Liver (tissue), 7 donors: ENCODE measurements at regions not wholly inside any gene's neighbourhood (a gene's known extent, or its start where the extent isn't known, plus 50 kb on each side); places are given as distances from the start of the nearest gene placed in this dataset.

Experiments used
- DNase-seq: peaks from one replicate; pipeline ENCODE4 v3.0.0-alpha.2; 2017; ENCODE audit warnings: low spot score
- H3K27ac ChIP-seq, 2 donors: one replicate each; pipeline ENCODE4 v1.7.0; 2013; ENCODE audit warnings: inconsistent platforms in 2 of 2, low read length in 2 of 2, control low read depth in 1 of 2, low read depth in 1 of 2, mild to moderate bottlenecking in 1 of 2
- H3K27me3 ChIP-seq, 4 donors: one replicate each; pipeline versions ENCODE4 v1.6.1 to v1.7.0; 2013; ENCODE audit warnings: low read length in 3 of 4, inconsistent platforms in 1 of 4, mild to moderate bottlenecking in 1 of 4, moderate library complexity in 1 of 4; ENCODE audit not compliant: control insufficient read depth in 4 of 4, insufficient read depth in 4 of 4
- H3K36me3 ChIP-seq, 4 donors: one replicate each; pipeline versions ENCODE4 v1.6.1 to v1.7.0; 2013; ENCODE audit warnings: low read length in 3 of 4, mild to moderate bottlenecking in 3 of 4, low read depth in 1 of 4, moderate library complexity in 1 of 4; ENCODE audit not compliant: control insufficient read depth in 4 of 4, insufficient read depth in 3 of 4
- H3K4me1 ChIP-seq, 4 donors: one replicate each; pipeline versions ENCODE4 v1.6.1 to v1.7.0; 2013; ENCODE audit warnings: low read length in 3 of 4, mild to moderate bottlenecking in 3 of 4, moderate library complexity in 1 of 4; ENCODE audit not compliant: control insufficient read depth in 4 of 4, insufficient read depth in 4 of 4
- H3K4me3 ChIP-seq, 3 donors: one replicate each; pipeline versions ENCODE4 v1.6.1 to v1.7.0; 2013; ENCODE audit warnings: low read length in 3 of 3, control low read depth in 1 of 3, low read depth in 1 of 3, mild to moderate bottlenecking in 1 of 3
- H3K9ac ChIP-seq, 2 donors: one replicate each; pipeline ENCODE4 v1.7.0; 2013; ENCODE audit warnings: low read length in 2 of 2, mild to moderate bottlenecking in 2 of 2, moderate library complexity in 2 of 2, control low read depth in 1 of 2, low read depth in 1 of 2
- H3K9me3 ChIP-seq, 4 donors: one replicate each; pipeline versions ENCODE4 v1.6.1 to v1.7.0; 2013; ENCODE audit warnings: low read length in 3 of 4; ENCODE audit not compliant: control insufficient read depth in 4 of 4
- EGR1 ChIP-seq, 2 donors: IDR thresholded peaks; 2 replicates each; pipeline ENCODE4 v1.6.1; 2016 to 2018; ENCODE audit warnings: antibody characterized with exemption in 2 of 2, low read depth in 2 of 2
- FOXA1 ChIP-seq: IDR thresholded peaks from 2 replicates; pipeline ENCODE4 v1.6.1; 2016; ENCODE audit warnings: antibody characterized with exemption
- FOXA2 ChIP-seq: IDR thresholded peaks from 2 replicates; pipeline ENCODE4 v1.6.1; 2016; ENCODE audit warnings: antibody characterized with exemption
- GABPA ChIP-seq, 2 donors: IDR thresholded peaks in 1 of 2; conservative IDR thresholded peaks in 1 of 2; 2 replicates each; pipeline ENCODE4 v1.6.1; 2016; ENCODE audit warnings: antibody characterized with exemption in 2 of 2, mild to moderate bottlenecking in 1 of 2, moderate library complexity in 1 of 2
- HNF4A ChIP-seq, 2 donors: conservative IDR thresholded peaks; 2 replicates each; pipeline ENCODE4 v1.6.1; 2016; ENCODE audit warnings: antibody characterized with exemption in 2 of 2, mild to moderate bottlenecking in 2 of 2
- HNF4G ChIP-seq: IDR thresholded peaks from 2 replicates; pipeline ENCODE4 v1.6.1; 2016; ENCODE audit warnings: antibody characterized with exemption
- NR2F2 ChIP-seq: IDR thresholded peaks from 2 replicates; pipeline ENCODE4 v1.6.1; 2016; ENCODE audit warnings: antibody characterized with exemption
- RAD21 ChIP-seq, 2 donors: IDR thresholded peaks; 2 replicates each; pipeline ENCODE4 v1.6.1; 2016; ENCODE audit warnings: antibody characterized with exemption in 2 of 2, mild to moderate bottlenecking in 2 of 2
- TAF1 ChIP-seq: conservative IDR thresholded peaks from 2 replicates; pipeline ENCODE4 v1.6.1; 2016; ENCODE audit warnings: antibody characterized with exemption, mild to moderate bottlenecking
- YY1 ChIP-seq: IDR thresholded peaks from 2 replicates; pipeline ENCODE4 v1.6.1; 2016; ENCODE audit warnings: antibody characterized with exemption, mild to moderate bottlenecking
- WGBS: extraction: QIAGEN DNeasy Blood & Tissue Kit; methylation state at CpG from one replicate; pipeline ENCODE4 v1.1.7; 2013; 5-methylcytosine and 5-hydroxymethylcytosine counted together
- TF ChIP-seq, protein P1 (sequence below): IDR thresholded peaks from 2 replicates; pipeline ENCODE4 v1.6.1; 2016; ENCODE audit warnings: antibody characterized with exemption
- TF ChIP-seq, protein P2 (sequence below): IDR thresholded peaks from 2 replicates; pipeline ENCODE4 v1.6.1; 2016; ENCODE audit warnings: antibody characterized with exemption
- TF ChIP-seq, protein P3 (sequence below): IDR thresholded peaks from 2 replicates; pipeline ENCODE4 v1.6.1; 2016; ENCODE audit warnings: antibody characterized with exemption
- TF ChIP-seq, protein P4 (sequence below): IDR thresholded peaks from 2 replicates; pipeline ENCODE4 v1.6.1; 2016; ENCODE audit warnings: antibody characterized with exemption, mild to moderate bottlenecking
- donor health status: healthy.
- donor health status: healthy.
- donor health status: healthy.
- donor health status: healthy.

DNA sequence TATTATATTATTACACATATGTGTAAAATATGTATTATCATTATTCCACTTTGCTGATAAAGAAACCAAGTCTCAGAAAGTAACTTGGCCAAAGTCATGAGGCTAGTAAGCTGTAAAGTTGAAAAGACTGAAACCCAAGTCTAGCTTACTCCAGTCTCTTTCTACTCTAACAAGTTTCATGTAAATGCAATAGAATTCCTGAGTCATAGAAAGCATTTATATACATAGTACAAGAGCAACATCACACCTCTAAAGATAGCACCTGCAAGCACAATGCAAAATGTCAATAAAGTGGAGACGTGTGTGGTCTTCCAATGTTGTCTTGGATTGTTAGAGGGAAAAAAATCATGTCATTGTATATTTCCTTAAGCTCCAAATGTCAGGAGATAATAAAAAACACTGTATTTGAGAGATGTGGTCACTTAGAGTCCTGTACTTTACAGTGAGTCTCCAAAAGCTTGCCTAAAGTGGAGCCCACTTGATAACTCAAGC lies 430.3 kb upstream of the NRP1 start:
- no peak for DNase-seq
- Histone ChIP-seq H3K9me3 (no peaks in the 10 kb centered on the region), H3K27me3 (no peaks in the 10 kb centered on the region), H3K4me1 (no peaks in the 10 kb centered on the region), H3K9ac (no peak overlapping the region), H3K4me3 (no peak overlapping the region), H3K36me3 (no peaks in the 10 kb centered on the region), H3K27ac (no peak overlapping the region)
- 89% methylated on average over 1 of the region's 1 CpG for WGBS
- TF ChIP-seq FOXA2 (no peak), HNF4G (no peak), GABPA (IDR thresholded peaks at IDR 0.05 in 1 of 2, conservative IDR thresholded peaks at IDR 0.05 in 1 of 2) (no peak), RAD21 (IDR thresholded peaks at IDR 0.05) (no peak)
- TF ChIP-seq, protein P1, sequence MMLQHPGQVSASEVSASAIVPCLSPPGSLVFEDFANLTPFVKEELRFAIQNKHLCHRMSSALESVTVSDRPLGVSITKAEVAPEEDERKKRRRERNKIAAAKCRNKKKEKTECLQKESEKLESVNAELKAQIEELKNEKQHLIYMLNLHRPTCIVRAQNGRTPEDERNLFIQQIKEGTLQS = no peak
- TF ChIP-seq, protein P2, sequence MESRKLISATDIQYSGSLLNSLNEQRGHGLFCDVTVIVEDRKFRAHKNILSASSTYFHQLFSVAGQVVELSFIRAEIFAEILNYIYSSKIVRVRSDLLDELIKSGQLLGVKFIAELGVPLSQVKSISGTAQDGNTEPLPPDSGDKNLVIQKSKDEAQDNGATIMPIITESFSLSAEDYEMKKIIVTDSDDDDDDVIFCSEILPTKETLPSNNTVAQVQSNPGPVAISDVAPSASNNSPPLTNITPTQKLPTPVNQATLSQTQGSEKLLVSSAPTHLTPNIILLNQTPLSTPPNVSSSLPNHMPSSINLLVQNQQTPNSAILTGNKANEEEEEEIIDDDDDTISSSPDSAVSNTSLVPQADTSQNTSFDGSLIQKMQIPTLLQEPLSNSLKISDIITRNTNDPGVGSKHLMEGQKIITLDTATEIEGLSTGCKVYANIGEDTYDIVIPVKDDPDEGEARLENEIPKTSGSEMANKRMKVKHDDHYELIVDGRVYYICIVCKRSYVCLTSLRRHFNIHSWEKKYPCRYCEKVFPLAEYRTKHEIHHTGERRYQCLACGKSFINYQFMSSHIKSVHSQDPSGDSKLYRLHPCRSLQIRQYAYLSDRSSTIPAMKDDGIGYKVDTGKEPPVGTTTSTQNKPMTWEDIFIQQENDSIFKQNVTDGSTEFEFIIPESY = no peak

DNA sequence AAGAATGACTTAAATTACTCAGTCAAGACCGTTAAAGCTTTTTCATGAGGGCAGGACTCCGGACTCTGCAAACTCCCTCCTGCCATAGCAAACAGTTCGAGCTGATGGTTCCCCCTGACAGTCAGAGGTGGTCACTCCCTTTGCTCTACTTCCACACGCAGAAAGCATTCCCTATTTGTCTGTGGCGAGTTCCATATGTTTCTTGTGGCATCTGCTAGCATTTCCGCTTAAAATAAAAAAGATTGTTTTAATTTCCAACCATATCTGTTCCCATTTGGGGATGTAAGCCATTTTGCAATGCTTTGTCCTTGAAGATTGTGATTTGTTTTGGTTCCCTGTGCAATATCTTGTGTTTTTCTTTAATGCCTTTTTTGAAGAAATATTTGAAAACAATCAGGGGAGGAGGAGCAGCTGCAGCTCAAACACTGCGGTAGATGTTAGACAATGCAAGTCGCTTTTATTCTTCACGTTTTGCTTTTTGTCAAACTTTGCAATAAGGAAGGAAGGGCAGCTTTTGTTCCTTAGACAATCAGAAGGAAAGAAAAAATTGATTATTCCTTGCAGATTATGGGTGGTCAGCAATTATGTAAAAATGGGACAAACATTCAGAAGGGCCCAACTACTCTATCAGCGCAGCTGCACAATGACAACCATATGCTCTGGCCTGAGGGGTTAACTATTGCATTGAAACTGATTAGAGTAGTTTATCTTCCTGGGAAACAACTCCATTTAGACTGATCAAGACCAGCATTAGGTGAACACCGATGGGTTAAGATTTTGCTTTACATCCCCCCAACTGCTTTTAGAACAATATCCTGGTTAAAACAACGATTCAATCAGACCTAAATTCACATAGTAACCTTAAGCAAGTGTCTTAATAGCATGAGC lies 425.8 kb upstream of the NRP1 start:
- no peaks in the 10 kb centered on the region for H3K9me3 ChIP-seq
- H3K4me1 ChIP-seq = no peaks in the 10 kb centered on the region
- H3K4me3 ChIP-seq = no peak overlapping the region
- H3K9ac ChIP-seq = no peak overlapping the region
- no peaks in the 10 kb centered on the region for H3K36me3 ChIP-seq
- WGBS = 73% methylated on average over 12 of the region's 12 CpGs
- H3K27me3 ChIP-seq = no peaks in the 10 kb centered on the region
- TF ChIP-seq YY1 (no peak), FOXA1 (no peak), NR2F2 (no peak), HNF4A (conservative IDR thresholded peaks at IDR 0.05) (no peak)
- TF ChIP-seq, protein P2 = no peak
- TF ChIP-seq, protein P3, sequence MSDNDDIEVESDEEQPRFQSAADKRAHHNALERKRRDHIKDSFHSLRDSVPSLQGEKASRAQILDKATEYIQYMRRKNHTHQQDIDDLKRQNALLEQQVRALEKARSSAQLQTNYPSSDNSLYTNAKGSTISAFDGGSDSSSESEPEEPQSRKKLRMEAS = no peak
- DNase-seq = no peak
- H3K27ac ChIP-seq = no peak overlapping the region

DNA sequence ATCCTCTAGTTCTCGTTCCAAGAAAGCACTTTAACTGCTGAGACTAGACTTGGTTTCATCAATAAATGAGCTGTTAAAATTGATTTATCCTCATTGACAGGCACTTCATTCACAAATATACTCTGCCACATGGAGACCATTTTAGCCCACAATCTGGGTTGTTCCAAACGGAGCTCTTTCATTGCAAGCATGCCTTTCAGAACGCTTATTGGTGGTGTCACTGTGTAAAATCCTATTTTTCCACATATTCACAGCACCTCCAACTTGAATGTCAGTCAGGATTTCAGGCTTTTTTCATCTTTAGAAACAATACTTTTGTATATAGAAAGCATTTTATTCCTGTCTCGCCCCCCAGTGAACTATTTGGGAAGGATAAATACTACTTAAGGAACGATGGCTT lies 424.7 kb upstream of the NRP1 start:
- no peak overlapping the region for H3K4me3 ChIP-seq
- TF ChIP-seq FOXA2 = no peak
- TF ChIP-seq, protein P3 = no peak
- no peak for TF ChIP-seq HNF4G
- no peak for TF ChIP-seq TAF1
- no peak for TF ChIP-seq HNF4A (conservative IDR thresholded peaks at IDR 0.05)
- no peak for TF ChIP-seq EGR1 (IDR thresholded peaks at IDR 0.05; ENCODE audit: low read depth in 2 of 2)
- TF ChIP-seq YY1 = no peak
- TF ChIP-seq, protein P2 = no peak
- TF ChIP-seq, protein P4, sequence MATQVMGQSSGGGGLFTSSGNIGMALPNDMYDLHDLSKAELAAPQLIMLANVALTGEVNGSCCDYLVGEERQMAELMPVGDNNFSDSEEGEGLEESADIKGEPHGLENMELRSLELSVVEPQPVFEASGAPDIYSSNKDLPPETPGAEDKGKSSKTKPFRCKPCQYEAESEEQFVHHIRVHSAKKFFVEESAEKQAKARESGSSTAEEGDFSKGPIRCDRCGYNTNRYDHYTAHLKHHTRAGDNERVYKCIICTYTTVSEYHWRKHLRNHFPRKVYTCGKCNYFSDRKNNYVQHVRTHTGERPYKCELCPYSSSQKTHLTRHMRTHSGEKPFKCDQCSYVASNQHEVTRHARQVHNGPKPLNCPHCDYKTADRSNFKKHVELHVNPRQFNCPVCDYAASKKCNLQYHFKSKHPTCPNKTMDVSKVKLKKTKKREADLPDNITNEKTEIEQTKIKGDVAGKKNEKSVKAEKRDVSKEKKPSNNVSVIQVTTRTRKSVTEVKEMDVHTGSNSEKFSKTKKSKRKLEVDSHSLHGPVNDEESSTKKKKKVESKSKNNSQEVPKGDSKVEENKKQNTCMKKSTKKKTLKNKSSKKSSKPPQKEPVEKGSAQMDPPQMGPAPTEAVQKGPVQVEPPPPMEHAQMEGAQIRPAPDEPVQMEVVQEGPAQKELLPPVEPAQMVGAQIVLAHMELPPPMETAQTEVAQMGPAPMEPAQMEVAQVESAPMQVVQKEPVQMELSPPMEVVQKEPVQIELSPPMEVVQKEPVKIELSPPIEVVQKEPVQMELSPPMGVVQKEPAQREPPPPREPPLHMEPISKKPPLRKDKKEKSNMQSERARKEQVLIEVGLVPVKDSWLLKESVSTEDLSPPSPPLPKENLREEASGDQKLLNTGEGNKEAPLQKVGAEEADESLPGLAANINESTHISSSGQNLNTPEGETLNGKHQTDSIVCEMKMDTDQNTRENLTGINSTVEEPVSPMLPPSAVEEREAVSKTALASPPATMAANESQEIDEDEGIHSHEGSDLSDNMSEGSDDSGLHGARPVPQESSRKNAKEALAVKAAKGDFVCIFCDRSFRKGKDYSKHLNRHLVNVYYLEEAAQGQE = no peak
- TF ChIP-seq, protein P1 = no peak
- no peak for TF ChIP-seq FOXA1
- TF ChIP-seq RAD21 (IDR thresholded peaks at IDR 0.05) = no peak

More for the DNA sequence above, 424.7 kb upstream of the NRP1 start:
- no peaks in the 10 kb centered on the region for H3K9me3 ChIP-seq
- no peaks in the 10 kb centered on the region for H3K4me1 ChIP-seq
- no peaks in the 10 kb centered on the region for H3K27me3 ChIP-seq
- no peaks in the 10 kb centered on the region for H3K36me3 ChIP-seq
- DNase-seq = no peak
- WGBS = 90% methylated on average over 5 of the region's 5 CpGs
- no peak overlapping the region for H3K9ac ChIP-seq
- H3K27ac ChIP-seq = no peak overlapping the region
